GM12865 (cell line): ENCODE measurements at regions not wholly inside any gene's neighbourhood (a gene's known extent, or its start where the extent isn't known, plus 50 kb on each side); places are given as distances from the start of the nearest gene placed in this dataset.
"Not testable (repeated sequence)": the region's sequence is repeated elsewhere in the genome, so short reads cannot be mapped to it uniquely, and the experiment has no call there.

ENCODE experiments used
- DNase-seq: peaks from one replicate; pipeline ENCODE4 v3.0.0; 2010; ENCODE audit warnings: low read depth
- H3K4me3 ChIP-seq: 2 replicates; pipeline ENCODE4 v1.5.1; 2011; ENCODE audit warnings: mild to moderate bottlenecking, low read depth, low read length, control low read depth
- CTCF ChIP-seq: IDR thresholded peaks from 2 replicates; pipeline ENCODE4 v1.5.1; 2011; ENCODE audit warnings: low read length, control low read depth, low read depth, inconsistent platforms; ENCODE audit not compliant: insufficient read depth; ENCODE audit errors: missing control alignments

GRCh38 chr4:157702831-157703230 lies 470.0 kb downstream of the GASK1B start:
- no peak for DNase-seq
- no peak for TF ChIP-seq CTCF
- H3K4me3 ChIP-seq = no peak overlapping the region

- no peak for DNase-seq
- no peak overlapping the region for H3K4me3 ChIP-seq
- TF ChIP-seq CTCF = no peak
Observed at GRCh38 chr4:157701695-157701994, 471.2 kb downstream of the GASK1B start.

GRCh38 chr4:157700898-157701694 lies 471.7 kb downstream of the GASK1B start:
- no peak for DNase-seq
- TF ChIP-seq CTCF = no peak

GRCh38 chr4:157689476-157689875 lies 468.9 kb downstream of the GRIA2 start:
- DNase-seq = no peak
- TF ChIP-seq CTCF = no peak
- H3K4me3 ChIP-seq = no peak overlapping the region

More at GRCh38 chr4:157700898-157701694, 471.7 kb downstream of the GASK1B start:
- no peak overlapping the region for H3K4me3 ChIP-seq

- DNase-seq = no peak
- no peak for TF ChIP-seq CTCF
- no peak overlapping the region for H3K4me3 ChIP-seq
Observed at GRCh38 chr4:157687971-157688370, 467.4 kb downstream of the GRIA2 start.

- H3K4me3 ChIP-seq, DNase-seq: not testable (repeated sequence)
Observed at GRCh38 chr4:157679326-157679725, 458.8 kb downstream of the GRIA2 start.

- no peak overlapping the region for H3K4me3 ChIP-seq
- no peak for DNase-seq
- no peak for TF ChIP-seq CTCF
Observed at GRCh38 chr4:157678478-157678877, 457.9 kb downstream of the GRIA2 start.
